SK-N-SH treated with all-trans-retinoic acid at 6 μM for 48 hours (cell line): ENCODE measurements at regions not wholly inside any gene's neighbourhood (a gene's known extent, or its start where the extent isn't known, plus 50 kb on each side); places are given as distances from the start of the nearest gene placed in this dataset.

Source experiments
- ARNTL ChIP-seq: fragments of 450-650 bp; formaldehyde crosslinking; IDR thresholded peaks from 2 replicates; pipeline ENCODE4 v1.5.0; 2020; ENCODE audit warnings: low read depth, mild to moderate bottlenecking, moderate library complexity, borderline replicate concordance
- CREB5 ChIP-seq: fragments of 250-450 bp; sonication (Bioruptor Pico); IDR thresholded peaks from 2 replicates; pipeline ENCODE4 v1.5.1; 2020; ENCODE audit warnings: low read depth, mild to moderate bottlenecking, moderate library complexity
- CSRNP3 ChIP-seq: fragments of 250-450 bp; sonication (Bioruptor Pico); IDR thresholded peaks from 2 replicates; pipeline ENCODE4 v1.5.1; 2021; ENCODE audit warnings: mild to moderate bottlenecking, moderate library complexity
- ESRRG ChIP-seq: fragments of 250-450 bp; sonication (Bioruptor Pico); IDR thresholded peaks from 2 replicates; pipeline ENCODE4 v1.6.1; 2021; ENCODE audit warnings: mild to moderate bottlenecking
- GLIS3 ChIP-seq: fragments of 250-450 bp; sonication (Bioruptor Pico); IDR thresholded peaks from 2 replicates; pipeline ENCODE4 v1.5.0; 2020; ENCODE audit warnings: mild to moderate bottlenecking, moderate library complexity
- PATZ1 ChIP-seq: fragments of 250-450 bp; sonication (Bioruptor Pico); IDR thresholded peaks from 2 replicates; pipeline ENCODE4 v1.8.0; 2020; ENCODE audit warnings: mild to moderate bottlenecking, moderate library complexity, borderline replicate concordance
- RARB ChIP-seq: fragments of 250-450 bp; sonication (Bioruptor Pico); IDR thresholded peaks from 2 replicates; pipeline ENCODE4 v1.8.0; 2021; ENCODE audit warnings: mild to moderate bottlenecking, moderate library complexity
- SNAI2 ChIP-seq: fragments of 250-450 bp; sonication (Bioruptor Pico); IDR thresholded peaks from 2 replicates; pipeline ENCODE4 v1.5.0; 2020; ENCODE audit warnings: mild to moderate bottlenecking, moderate library complexity
- TCF4 ChIP-seq: fragments of 250-450 bp; sonication (Bioruptor Pico); IDR thresholded peaks from 2 replicates; pipeline ENCODE4 v1.8.0; 2021; ENCODE audit warnings: mild to moderate bottlenecking, moderate library complexity, borderline replicate concordance
- TOX ChIP-seq: fragments of 250-450 bp; sonication (Bioruptor Pico); IDR thresholded peaks from 2 replicates; pipeline ENCODE4 v1.8.0; 2021; ENCODE audit warnings: mild to moderate bottlenecking, moderate library complexity, borderline replicate concordance
- ZFP3 ChIP-seq: fragments of 250-450 bp; sonication (Bioruptor Pico); IDR thresholded peaks from 2 replicates; pipeline ENCODE4 v1.5.0; 2020; ENCODE audit warnings: mild to moderate bottlenecking, moderate library complexity
- ZFP30 ChIP-seq: fragments of 450-650 bp; formaldehyde crosslinking; IDR thresholded peaks from 2 replicates; pipeline ENCODE4 v1.5.0; 2022; ENCODE audit warnings: mild to moderate bottlenecking, moderate library complexity
- ZNF8 ChIP-seq: fragments of 450-650 bp; formaldehyde crosslinking; IDR thresholded peaks from 2 replicates; pipeline ENCODE4 v1.5.0; 2020; ENCODE audit warnings: mild to moderate bottlenecking, moderate library complexity
- TF ChIP-seq, protein P1 (sequence below): fragments of 250-450 bp; sonication (Bioruptor Pico); IDR thresholded peaks from 2 replicates; pipeline ENCODE4 v1.5.0; 2020; ENCODE audit warnings: mild to moderate bottlenecking, moderate library complexity

DNA sequence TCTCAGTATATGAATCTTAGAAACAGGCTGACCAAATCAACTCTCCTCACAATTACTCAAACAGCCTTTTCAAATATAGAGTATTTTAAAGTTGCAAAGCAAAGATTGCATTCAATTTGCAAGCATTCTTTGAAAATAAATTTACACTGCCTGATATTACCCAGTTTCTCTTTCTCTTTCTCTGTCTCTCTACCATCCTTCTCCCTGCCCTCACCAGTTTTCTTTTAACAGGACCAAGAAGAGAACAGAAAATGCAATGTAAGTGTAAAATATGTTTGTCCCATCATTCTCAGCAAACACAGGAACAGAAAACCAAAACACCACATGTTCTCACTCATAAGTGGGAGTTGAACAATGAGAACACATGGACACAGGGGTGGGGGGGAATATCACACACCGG lies 520.3 kb upstream of the USP15 start:
- TF ChIP-seq TOX (CRISPR knock-in tag), result no peak
- no peak for TF ChIP-seq CSRNP3
- TF ChIP-seq GLIS3, result no peak
- TF ChIP-seq ZFP3, result no peak
- TF ChIP-seq ESRRG (CRISPR knock-in tag), result no peak
- TF ChIP-seq, protein P1, sequence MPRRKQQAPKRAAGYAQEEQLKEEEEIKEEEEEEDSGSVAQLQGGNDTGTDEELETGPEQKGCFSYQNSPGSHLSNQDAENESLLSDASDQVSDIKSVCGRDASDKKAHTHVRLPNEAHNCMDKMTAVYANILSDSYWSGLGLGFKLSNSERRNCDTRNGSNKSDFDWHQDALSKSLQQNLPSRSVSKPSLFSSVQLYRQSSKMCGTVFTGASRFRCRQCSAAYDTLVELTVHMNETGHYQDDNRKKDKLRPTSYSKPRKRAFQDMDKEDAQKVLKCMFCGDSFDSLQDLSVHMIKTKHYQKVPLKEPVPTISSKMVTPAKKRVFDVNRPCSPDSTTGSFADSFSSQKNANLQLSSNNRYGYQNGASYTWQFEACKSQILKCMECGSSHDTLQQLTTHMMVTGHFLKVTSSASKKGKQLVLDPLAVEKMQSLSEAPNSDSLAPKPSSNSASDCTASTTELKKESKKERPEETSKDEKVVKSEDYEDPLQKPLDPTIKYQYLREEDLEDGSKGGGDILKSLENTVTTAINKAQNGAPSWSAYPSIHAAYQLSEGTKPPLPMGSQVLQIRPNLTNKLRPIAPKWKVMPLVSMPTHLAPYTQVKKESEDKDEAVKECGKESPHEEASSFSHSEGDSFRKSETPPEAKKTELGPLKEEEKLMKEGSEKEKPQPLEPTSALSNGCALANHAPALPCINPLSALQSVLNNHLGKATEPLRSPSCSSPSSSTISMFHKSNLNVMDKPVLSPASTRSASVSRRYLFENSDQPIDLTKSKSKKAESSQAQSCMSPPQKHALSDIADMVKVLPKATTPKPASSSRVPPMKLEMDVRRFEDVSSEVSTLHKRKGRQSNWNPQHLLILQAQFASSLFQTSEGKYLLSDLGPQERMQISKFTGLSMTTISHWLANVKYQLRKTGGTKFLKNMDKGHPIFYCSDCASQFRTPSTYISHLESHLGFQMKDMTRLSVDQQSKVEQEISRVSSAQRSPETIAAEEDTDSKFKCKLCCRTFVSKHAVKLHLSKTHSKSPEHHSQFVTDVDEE (CRISPR knock-in tag), result no peak
- no peak for TF ChIP-seq ZNF8
- no peak for TF ChIP-seq PATZ1
- no peak for TF ChIP-seq ZFP30 (CRISPR knock-in tag)
- no peak for TF ChIP-seq RARB (CRISPR knock-in tag)
- no peak for TF ChIP-seq CREB5 (CRISPR knock-in tag)
- no peak for TF ChIP-seq TCF4 (CRISPR knock-in tag)
- no peak for TF ChIP-seq SNAI2 (CRISPR knock-in tag)
- no peak for TF ChIP-seq ARNTL
